ENCODE measurements at regions not wholly inside any gene's neighbourhood (a gene's known extent, or its start where the extent isn't known, plus 50 kb on each side); places are given as distances from the start of the nearest gene placed in this dataset.

DNA sequence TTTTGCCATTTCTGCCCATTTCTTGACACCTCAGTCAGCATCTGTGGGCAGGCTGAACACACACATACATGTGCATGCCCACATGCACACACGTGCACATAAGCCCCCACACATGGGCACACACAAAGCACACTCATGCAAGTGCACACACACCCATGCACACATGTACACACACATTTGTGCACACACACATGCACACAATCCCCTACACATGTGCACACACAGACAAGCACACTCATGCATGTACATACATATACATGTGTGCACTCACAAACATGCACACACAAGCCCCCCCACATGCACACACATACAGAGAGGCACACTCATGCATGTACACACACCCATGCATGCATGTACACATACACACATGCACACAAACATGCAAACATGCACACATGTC is 83.5 kb upstream of the ACTRT2 start:
- TF ChIP-seq CTCF (IDR thresholded peaks at IDR 0.05) = no peak
- TF ChIP-seq POLR2A (IDR thresholded peaks at IDR 0.05) = no peak
- no peak for TF ChIP-seq EP300 (IDR thresholded peaks at IDR 0.05)
- no peak for TF ChIP-seq POLR2AphosphoS5 (IDR thresholded peaks at IDR 0.05)

All from upper lobe of left lung (tissue), 4 donors.